GM18517 (cell line): ENCODE measurements at regions not wholly inside any gene's neighbourhood (a gene's known extent, or its start where the extent isn't known, plus 50 kb on each side); places are given as distances from the start of the nearest gene placed in this dataset.
"Not testable (repeated sequence)": the region's sequence is repeated elsewhere in the genome, so short reads cannot be mapped to it uniquely, and the experiment has no call there.

Source experiments
- ATAC-seq: cut with Tn5 transposase; IDR thresholded peaks from one replicate; pipeline ENCODE4 v1.9.1; 2021; ENCODE audit warnings: mild to moderate bottlenecking, moderate library complexity; ENCODE audit not compliant: unreplicated experiment

- ATAC-seq: no peak
Measured at GRCh38 chr2:173711816-173712215, 253.4 kb downstream of the SP3 start.

DNA sequence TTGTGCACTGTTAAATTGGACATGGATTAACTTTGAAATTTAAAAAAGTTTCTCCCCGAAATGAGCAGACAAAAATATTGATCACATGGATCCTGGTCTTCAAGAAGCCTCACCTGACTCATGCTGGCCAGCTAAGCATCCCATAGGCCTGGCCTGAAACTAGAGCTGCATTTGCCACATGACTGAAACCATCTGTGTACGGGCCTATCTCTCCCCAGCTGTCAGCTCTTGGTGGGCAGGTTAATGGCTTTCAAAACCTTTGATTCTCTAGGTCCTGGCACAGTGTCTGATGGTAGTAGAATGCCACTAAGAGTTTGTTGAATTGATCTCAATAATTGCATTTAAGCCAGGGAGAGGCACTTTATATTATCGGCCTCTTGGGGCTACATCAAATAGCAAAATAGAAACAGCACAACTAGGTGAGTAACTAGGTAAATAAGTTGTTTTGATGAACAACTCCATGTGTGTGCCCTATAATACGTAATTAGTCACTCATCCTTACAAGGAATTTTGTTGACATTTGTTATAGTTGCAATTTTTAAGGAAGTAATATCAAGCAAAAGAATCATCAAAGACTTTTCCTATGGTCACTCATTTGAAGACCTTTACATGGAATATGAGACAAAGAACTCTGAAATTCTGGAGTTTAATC is 251.1 kb downstream of the SP3 start:
- ATAC-seq: no peak

GRCh38 chr2:173715441-173715840 is 249.7 kb downstream of the SP3 start:
- ATAC-seq: no peak

DNA sequence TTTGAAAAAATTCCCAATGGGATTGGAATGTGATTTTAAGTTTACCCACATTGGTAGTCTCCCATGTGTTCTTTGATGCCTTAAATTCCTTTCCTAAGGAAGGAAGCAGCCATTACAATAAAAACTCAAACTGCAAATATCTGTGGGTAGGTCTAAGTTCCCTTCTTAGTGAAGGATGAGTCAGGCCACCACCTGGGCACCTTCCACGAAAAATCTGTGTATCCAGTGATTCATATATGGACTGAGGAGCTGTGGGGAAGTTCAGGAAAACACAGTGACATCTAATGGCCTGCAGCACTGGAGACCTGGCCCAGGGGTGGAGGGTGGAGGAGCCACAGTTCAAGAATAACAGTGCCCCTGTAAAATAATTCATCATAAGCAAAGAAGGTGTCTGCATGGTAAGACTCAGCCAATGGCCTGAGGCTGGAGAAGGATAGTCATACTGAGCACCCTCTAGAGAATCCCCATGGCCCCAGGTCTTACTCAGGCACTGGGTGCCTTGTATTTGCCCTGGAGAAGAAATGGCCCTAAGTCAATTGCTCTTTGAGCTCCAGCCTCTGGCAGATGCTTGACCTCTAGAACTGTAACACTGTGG is 248.6 kb downstream of the SP3 start:
- no peak for ATAC-seq

DNA sequence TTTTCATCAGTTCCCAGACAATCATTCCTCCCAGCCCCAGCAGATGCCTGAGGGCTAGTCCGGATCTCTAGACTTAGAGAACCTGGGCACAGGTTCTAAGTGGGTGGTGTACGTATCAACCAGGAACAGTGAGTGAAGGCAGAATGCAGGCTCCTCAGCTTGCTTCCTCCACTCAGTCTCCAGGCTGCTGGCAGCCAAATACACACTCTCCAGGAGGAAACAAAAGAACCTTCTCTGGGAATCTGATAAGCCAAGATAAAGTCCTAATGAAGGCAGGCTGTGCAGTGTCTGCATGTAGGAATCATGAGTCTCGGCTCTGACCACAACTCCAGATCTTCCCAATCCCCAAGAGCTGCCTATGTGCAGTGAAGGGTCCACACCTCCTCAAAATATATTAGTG is 245.7 kb downstream of the SP3 start:
- no peak for ATAC-seq

DNA sequence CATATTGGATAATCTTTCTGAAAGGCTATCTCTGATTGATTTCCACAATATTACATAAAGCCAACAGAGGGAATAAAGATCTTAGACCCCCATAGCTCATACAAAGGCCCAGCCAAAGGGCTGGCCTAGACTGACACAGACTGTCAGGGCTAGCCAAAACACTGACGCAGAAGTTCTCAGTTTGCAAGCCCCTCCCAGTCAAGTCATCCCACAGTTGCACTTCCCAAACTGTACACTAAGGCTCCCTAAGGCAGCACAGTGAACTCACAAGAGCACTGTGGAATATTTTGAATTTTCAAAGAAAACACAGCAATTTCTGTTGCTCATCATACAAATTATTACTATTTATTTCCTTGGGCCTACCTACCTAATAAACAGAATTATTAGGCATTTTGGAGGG is 244.9 kb downstream of the SP3 start:
- no peak for ATAC-seq

GRCh38 chr2:173734797-173735196 is 230.4 kb downstream of the SP3 start:
- no peak for ATAC-seq

- ATAC-seq: not testable (repeated sequence)
Measured at GRCh38 chr2:173737954-173738575, 227.1 kb downstream of the SP3 start.

DNA sequence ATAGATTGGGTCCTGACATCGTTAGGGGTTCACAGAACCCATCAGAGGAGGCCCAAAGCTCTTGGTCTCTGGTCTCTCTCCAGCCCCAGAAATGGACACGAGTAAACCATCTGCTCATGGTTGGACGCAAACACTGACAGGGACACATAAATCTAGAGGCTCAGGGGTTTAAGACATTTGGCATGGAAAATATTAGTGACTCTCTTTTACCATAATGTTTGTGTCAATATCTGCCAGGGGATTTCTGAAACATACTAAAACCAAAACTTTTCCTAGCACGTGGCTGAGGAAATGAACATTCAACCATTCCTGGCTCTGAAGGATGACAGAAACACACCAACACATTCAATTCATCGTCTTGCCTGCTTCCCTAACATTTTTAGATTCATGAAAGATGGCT is 226.2 kb downstream of the SP3 start:
- no peak for ATAC-seq

DNA sequence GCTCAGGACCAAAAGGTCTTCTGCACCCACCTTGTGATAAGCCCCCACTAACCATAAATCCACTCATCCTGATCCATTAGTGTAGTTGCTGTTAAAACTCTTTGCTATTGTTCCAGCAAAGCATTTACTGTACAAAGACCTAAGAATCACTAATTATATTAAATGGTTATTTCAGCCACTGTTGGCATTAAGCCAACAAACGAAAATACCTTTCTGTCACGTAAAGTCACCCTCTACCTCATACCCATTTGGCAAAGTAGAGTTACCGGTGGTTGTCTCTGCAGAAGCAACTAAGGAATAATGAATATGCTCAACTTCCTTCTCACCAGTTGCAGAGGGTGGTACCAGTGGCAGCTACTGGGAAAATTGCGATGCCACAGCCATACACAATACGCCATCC is 224.5 kb downstream of the SP3 start:
- ATAC-seq: no peak

DNA sequence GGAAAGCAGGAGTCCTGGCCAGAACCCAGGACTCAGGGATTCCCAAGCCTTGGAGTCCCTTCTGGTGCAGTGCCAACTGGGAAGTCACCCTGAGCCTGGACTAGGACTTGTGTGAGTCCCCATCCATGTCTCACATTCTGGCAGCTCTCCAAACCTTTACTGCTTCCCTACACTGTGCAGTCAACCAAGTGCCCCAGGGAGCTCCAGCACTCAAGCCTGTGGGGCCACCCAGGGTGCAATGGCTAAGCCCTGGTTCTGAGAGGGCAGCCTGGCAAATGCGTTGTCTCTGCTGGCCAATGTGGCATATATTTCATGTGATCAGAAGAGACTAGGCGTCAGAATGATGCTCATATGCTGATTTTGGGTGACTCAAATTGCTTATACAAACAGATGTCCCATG is 223.4 kb downstream of the SP3 start:
- no peak for ATAC-seq

DNA sequence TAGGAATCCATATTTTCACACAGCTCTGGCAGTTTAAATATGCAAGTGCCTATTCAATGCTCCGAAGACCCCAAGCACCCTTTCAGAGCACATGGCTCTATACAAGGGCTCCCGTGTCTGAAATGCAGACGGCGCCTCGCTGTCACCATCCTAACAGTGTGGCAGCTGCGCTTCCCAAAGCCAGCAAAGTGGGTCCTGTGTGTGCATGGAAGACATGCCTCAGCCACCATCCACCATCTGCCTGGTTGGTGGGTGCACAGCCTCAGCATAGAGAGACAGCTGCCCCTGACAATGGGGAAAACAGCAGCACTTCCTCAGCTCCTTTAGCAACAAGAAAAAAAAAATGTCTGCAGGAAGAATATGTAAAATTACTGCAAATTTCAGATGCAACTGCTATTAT is 218.1 kb downstream of the SP3 start:
- no peak for ATAC-seq

- ATAC-seq: no peak
Measured at GRCh38 chr2:173749315-173749714, 215.9 kb downstream of the SP3 start.

- ATAC-seq: no peak
Measured at GRCh38 chr2:173750353-173750801, 214.8 kb downstream of the SP3 start.

GRCh38 chr2:173750831-173751230 is 214.3 kb downstream of the SP3 start:
- ATAC-seq: no peak

DNA sequence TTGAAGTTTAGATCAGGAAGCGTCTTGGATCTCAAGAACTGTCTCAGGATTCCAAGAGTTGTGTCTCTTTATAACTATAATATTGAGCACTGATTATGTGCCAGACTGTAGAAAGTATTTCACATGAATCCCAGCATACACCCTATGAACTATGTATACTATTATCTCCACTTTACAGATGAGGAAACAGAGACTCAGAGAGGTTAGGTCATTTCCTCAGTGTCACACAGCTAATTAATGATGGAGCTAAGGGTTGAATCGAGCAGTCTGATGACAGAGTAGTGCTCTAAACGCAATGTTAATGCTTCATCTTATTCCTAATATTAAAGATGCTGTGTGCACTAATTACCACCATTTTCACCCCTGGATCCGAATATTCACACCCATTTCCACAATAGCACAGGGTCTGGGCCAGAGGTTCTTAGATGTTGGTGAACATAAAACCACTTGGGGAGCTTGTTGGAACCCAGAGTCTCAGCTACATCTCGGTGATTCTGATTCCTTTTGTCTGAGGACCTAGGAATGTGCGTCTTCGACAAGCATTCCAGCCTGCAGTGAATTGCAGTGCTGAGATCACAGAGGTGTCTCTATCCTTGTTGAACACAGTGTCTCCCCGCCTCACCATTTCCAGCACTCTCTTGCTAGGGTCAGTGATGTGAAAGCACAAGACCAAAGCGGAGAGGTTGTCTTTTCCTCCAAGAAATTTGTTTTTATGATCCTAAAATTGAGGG is 213.8 kb downstream of the SP3 start:
- ATAC-seq: no peak

- ATAC-seq: no peak
Measured at GRCh38 chr2:173752152-173752551, 213.0 kb downstream of the SP3 start.

- ATAC-seq: no peak
Measured at GRCh38 chr2:173753441-173753840, 211.7 kb downstream of the SP3 start.

DNA sequence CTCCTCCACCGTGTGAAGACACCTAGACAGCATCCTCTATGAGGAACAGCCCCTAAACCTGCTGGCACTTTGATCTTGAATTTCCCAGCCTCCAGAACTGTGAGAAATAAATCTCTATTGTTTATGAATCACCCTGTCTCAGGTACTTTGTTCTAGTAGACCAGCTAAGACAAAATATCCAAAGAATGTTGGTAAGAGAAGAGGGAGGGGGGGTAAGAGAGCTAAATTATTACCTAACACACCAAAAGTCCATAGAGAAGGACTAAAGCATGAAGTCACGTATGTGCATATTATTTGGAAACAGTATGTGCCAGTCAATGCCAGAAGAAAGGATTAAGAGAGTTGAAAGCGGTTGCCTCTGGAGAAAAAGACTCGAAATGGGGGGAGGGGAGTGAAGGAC is 211.0 kb downstream of the SP3 start:
- no peak for ATAC-seq

GRCh38 chr2:173754837-173755236 is 210.3 kb downstream of the SP3 start:
- ATAC-seq: no peak

GRCh38 chr2:173755798-173756197 is 209.4 kb downstream of the SP3 start:
- ATAC-seq: no peak

DNA sequence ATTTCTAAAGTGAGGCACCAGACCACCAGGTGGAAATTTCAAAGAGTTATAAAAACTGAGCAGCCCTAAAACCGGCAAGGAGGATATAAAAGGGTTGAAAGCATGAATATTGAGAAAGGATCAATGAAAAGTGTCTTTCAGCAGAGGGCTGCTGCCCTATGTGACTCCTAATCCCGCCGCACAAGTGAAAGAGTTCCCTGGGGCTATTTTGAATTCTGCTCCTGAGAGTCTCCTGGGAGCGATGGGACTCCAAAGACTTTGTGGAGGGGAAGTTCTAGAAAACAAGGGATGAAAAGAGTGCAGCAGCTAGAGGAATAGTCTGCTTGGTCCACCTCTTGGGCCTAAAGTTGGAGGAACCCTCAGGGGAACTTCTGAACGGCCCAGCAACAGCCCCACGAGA is 205.2 kb downstream of the SP3 start:
- no peak for ATAC-seq
